AG09309 (cell line): ENCODE measurements at regions not wholly inside any gene's neighbourhood (a gene's known extent, or its start where the extent isn't known, plus 50 kb on each side); places are given as distances from the start of the nearest gene placed in this dataset.

ENCODE experiments used
- DNase-seq: peaks from one replicate; pipeline ENCODE4 v3.0.0-alpha.2; 2010; ENCODE audit warnings: low read depth
- H3K4me3 ChIP-seq: 2 replicates; pipeline ENCODE4 v1.5.1; 2011; ENCODE audit warnings: mild to moderate bottlenecking, low read depth, low read length, moderate library complexity; ENCODE audit not compliant: control insufficient read depth
- TF ChIP-seq, protein P1 (sequence below): IDR thresholded peaks from 2 replicates; pipeline ENCODE4 v1.5.1; 2011; ENCODE audit warnings: mild to moderate bottlenecking, low read depth, low read length, inconsistent platforms; ENCODE audit not compliant: insufficient read depth, control insufficient read depth; ENCODE audit errors: missing control alignments

DNA sequence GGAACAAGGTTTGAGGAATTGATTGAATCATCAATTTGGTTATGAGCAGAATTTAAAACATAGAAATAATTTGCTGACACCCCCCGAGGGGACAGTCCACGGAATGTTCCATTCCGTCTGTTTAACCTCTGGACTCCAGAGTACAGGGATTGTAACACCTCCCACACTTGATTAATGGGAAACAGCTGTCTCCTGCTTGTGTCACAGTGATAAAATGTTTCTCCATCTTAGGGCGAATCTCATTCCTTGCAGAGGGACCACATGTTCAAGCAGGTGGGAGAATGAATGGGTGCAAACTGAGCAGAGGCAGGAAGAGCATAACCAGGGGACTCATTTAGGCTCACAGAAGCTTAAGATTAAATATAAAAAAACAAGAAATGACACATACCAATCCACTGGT lies 249.5 kb upstream of the RBFOX1 start:
- TF ChIP-seq, protein P1, sequence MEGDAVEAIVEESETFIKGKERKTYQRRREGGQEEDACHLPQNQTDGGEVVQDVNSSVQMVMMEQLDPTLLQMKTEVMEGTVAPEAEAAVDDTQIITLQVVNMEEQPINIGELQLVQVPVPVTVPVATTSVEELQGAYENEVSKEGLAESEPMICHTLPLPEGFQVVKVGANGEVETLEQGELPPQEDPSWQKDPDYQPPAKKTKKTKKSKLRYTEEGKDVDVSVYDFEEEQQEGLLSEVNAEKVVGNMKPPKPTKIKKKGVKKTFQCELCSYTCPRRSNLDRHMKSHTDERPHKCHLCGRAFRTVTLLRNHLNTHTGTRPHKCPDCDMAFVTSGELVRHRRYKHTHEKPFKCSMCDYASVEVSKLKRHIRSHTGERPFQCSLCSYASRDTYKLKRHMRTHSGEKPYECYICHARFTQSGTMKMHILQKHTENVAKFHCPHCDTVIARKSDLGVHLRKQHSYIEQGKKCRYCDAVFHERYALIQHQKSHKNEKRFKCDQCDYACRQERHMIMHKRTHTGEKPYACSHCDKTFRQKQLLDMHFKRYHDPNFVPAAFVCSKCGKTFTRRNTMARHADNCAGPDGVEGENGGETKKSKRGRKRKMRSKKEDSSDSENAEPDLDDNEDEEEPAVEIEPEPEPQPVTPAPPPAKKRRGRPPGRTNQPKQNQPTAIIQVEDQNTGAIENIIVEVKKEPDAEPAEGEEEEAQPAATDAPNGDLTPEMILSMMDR: no peak
- no peak overlapping the region for H3K4me3 ChIP-seq
- no peak for DNase-seq

DNA sequence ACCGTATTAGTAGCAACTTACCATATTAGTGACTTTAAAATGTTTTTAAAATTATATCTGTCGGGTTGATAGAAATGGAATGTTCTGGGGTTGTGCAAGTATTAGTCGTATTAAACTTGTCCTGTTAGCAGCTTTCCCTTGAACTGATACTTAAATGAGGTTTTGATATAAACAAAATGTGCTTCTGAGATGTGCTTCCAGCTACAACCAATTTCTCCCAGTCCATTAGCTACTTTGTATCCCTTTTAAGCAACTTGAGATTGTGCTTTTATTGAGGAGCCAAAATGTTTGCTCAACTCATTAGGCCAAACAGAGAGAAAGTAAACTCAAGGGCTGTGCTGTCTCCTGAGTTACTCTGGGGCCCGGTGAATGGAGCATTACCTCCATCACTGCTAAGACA lies 255.0 kb upstream of the RBFOX1 start:
- TF ChIP-seq, protein P1: no peak
- no peak for DNase-seq
- no peak overlapping the region for H3K4me3 ChIP-seq

DNA sequence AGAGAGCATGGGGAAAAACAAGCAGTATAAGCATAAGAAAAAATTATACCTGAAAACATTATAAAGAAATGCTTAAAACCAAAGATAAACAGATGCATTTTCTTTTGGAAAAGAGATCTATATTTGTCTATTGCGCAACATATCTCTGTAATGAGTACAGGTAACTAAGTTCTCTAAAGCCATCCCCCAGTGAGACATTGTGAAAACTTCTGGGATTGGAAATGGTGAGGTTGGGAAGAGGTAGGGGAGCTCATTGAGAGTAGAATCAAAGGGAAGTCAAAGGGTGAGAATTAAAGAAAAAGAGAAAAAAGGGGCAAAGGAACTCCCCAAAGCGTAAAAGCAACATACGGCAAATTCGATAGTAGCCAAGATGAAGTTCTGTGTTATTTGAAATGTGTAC lies 257.9 kb upstream of the RBFOX1 start:
- no peak overlapping the region for H3K4me3 ChIP-seq
- TF ChIP-seq, protein P1: no peak

DNA sequence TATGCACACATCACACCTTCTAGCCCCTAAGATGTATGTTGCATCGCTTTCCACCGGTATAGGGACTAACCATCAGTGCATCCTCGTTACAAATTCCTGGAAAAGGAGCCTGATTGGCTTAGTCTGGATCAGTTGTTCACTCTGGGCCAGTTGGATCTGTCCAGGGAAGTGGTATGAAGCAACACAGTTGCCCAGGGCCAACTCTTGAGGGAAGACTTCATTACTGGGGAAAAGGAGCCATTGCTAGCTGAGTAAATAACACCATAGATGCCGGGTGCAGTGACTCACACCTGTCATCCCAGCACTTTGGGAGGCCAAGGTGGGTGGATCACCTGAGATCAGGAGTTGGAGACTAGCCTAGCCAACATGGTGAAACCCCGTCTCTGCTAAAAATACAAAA lies 275.2 kb upstream of the RBFOX1 start:
- no peak for DNase-seq
- no peak overlapping the region for H3K4me3 ChIP-seq
- TF ChIP-seq, protein P1: no peak

More for the DNA sequence above, 257.9 kb upstream of the RBFOX1 start:
- no peak for DNase-seq

DNA sequence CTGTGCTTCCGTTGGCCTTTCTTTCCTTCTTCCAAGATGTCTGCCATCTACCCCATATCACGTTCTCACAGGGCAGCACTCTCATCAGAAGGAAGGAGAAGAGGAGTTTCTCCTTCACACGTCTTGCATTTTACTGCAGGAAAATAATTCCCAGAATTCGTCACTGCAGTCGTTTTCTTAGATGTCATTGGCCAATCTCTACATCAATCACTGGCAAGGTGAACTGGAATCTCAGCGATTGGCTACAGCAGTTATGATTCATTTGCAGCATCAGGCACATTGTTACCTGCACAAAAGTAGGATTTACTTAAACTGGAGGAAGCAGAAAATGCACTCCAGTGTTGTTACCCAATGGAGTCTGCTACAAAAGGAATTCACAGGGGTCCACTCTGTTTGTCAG lies 277.2 kb upstream of the RBFOX1 start:
- DNase-seq: no peak
- no peak overlapping the region for H3K4me3 ChIP-seq
- TF ChIP-seq, protein P1: no peak

DNA sequence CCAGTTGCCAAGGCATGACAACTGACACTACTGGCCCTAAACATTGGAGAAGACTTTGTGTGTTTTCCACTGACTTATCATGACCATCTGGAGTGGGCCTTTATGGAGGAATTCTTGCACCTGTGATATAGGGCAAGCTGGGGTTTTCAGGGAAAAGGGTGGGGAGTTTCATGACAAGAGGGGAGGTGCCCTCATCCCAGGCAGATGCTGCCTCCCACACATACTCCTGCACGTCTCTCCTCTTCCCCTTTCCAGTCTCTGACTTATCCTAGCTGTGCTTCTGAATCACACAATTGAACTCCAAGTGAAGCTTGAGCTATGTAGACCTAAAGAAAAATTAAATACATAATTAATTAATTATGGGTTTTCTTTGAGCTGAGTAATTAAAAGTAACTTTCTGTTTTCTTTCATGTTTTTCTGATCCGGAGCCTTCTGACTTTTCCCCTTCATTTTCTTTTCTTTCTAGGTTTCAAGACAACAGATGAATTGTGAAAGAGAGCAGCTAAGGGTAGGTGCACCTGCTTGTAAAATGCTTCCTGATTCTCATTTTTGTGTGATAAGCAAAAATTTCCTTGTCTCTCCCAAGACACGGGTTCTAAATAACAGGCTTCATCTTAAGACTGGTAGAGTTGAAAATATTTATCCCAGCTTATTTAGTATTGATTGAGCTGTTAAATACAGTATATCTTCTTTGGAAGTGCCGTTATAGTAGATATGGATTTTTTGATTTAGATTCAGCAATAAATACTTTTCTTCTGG lies 280.9 kb upstream of the RBFOX1 start:
- TF ChIP-seq, protein P1: no peak
- DNase-seq: no peak

DNA sequence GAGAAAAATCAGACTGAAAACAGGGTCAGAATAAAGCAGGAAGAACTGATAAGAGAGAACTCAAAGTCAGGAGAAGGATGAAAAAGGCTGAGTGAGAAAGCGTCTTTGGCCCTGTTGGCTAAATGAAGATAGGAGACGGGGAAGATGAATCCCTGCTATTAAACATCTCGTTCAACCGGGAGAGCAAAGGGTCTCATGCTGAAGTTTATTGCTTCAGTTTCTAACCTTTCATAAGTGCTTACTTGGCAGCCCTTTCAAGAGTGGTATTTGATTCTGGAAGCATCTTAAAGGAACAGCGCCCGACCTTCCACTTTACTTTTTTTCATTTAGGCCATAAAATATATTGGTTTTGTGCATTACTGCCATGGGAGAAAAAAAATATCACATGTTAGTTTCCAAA lies 288.3 kb upstream of the RBFOX1 start:
- no peak overlapping the region for H3K4me3 ChIP-seq
- TF ChIP-seq, protein P1: no peak
- DNase-seq: no peak

More for the DNA sequence above, 280.9 kb upstream of the RBFOX1 start:
- no peak overlapping the region for H3K4me3 ChIP-seq
